ENCODE measurements at regions not wholly inside any gene's neighbourhood (a gene's known extent, or its start where the extent isn't known, plus 50 kb on each side); places are given as distances from the start of the nearest gene placed in this dataset.

GRCh38 chr2:18436503-18437005 lies 123.9 kb downstream of the RDH14 start:
- POLR2A ChIA-PET = no interaction called here
- Histone ChIP-seq H3K27ac (ENCODE audit: insufficient read depth, low read depth, low read length) (no peak overlapping the region), H3K79me2 (ENCODE audit: control insufficient read depth, insufficient read depth, low read length) (no peaks in the 10 kb centered on the region), H2AFZ (ENCODE audit: low read depth, low read length) (peak overlapping the region; percentile 47), H3K36me3 (ENCODE audit: control insufficient read depth in 2 of 2, extremely low read depth in 1 of 2, insufficient read depth in 2 of 2, low read length in 2 of 2) (peaks cover 0 to 2% of the 10 kb centered on the region in 2 experiments), H3K4me2 (ENCODE audit: insufficient read depth, low read length) (no peak overlapping the region), H3K9me1 (replicated peaks; ENCODE audit: control insufficient read depth, extremely low read depth, insufficient read depth, low read length) (no peaks in the 10 kb centered on the region), H3K9ac (replicated peaks; ENCODE audit: extremely low read depth, insufficient read depth, low read length) (no peak overlapping the region), H3K9me3 (replicated peaks; ENCODE audit: control insufficient read depth, insufficient read depth, low read length) (no peaks in the 10 kb centered on the region), H4K20me1 (replicated peaks; ENCODE audit: control insufficient read depth, extremely low read depth, insufficient read depth, low read length) (no peaks in the 10 kb centered on the region), H3K4me3 (replicated peaks in 1 of 3; ENCODE audit: insufficient read depth in 1 of 3, low read depth in 1 of 3, low read length in 3 of 3) (no peak overlapping the region), H3K4me1 (ENCODE audit: control insufficient read depth, extremely low read depth, insufficient read depth, low read length) (peaks cover 5% of the 10 kb centered on the region), H3K27me3 (ENCODE audit: control insufficient read depth in 2 of 2, insufficient read depth in 2 of 2, low read length in 2 of 2) (no peaks in the 10 kb centered on the region)
- DNase-seq (ENCODE audit: low read depth, low spot score) (peak; percentile 39), FAIRE-seq (no peak)
- CTCF ChIA-PET = interaction anchor here (0.7 to 1.4 kb wide), 9 partner anchors 9 to 1428 kb away, joined by 3 to 4 read pairs (median 4); no protein-coding TSS in a partner anchor
- intact Hi-C loops (cut with micrococcal nuclease) = loop anchor here (5.0 kb wide), 3 partner anchors 86 to 1929 kb away; no protein-coding TSS in a partner anchor
- no TSS peak for BruUV-seq (replicated peaks)
- TF ChIP-seq FOS (IDR thresholded peaks at IDR 0.05; ENCODE audit: borderline replicate concordance, insufficient read depth, low read length) = no peak
- no peak for TF ChIP-seq CTCF (IDR thresholded peaks at IDR 0.05; ENCODE audit: extremely low read depth in 1 of 2, insufficient read depth in 1 of 2, low read depth in 1 of 2, low read length in 2 of 2)
- TF ChIP-seq JUN (IDR thresholded peaks at IDR 0.05; ENCODE audit: borderline replicate concordance, insufficient read depth, insufficient read length, low read depth) = no peak
- dilution Hi-C loops (cut with MboI; ENCODE audit: extremely low pct_ligation_motif_present, low sequenced_read_pairs) = no loop called here

GRCh38 chr2:18435426-18436037 lies 124.9 kb downstream of the RDH14 start:
- CTCF ChIA-PET = interaction anchor here (1.4 kb wide), 1 partner anchor 10 kb away, joined by 3 read pairs; no protein-coding TSS in a partner anchor
- peak; percentile 55 for FAIRE-seq

More at GRCh38 chr2:18435426-18436037, 124.9 kb downstream of the RDH14 start:
- peak; percentile 75 for DNase-seq (ENCODE audit: low read depth, low spot score)
- BruUV-seq (replicated peaks) = no TSS peak
- H3K4me2 ChIP-seq (ENCODE audit: insufficient read depth, low read length) = no peak overlapping the region
- H3K27ac ChIP-seq (ENCODE audit: insufficient read depth, low read depth, low read length) = no peak overlapping the region
- TF ChIP-seq GATA2 (IDR thresholded peaks at IDR 0.05; ENCODE audit: insufficient read depth, insufficient read length, low read depth, low read length) = no peak
- TF ChIP-seq CTCF (IDR thresholded peaks at IDR 0.05; ENCODE audit: extremely low read depth in 1 of 2, insufficient read depth in 1 of 2, low read depth in 1 of 2, low read length in 2 of 2) = peak; percentile 39 to 51
- POLR2A ChIA-PET = no interaction called here
- H3K9me3 ChIP-seq (replicated peaks; ENCODE audit: control insufficient read depth, insufficient read depth, low read length) = no peaks in the 10 kb centered on the region
- dilution Hi-C loops (cut with MboI; ENCODE audit: extremely low pct_ligation_motif_present, low sequenced_read_pairs) (no loop called here), intact Hi-C loops (cut with micrococcal nuclease) (loop anchor here (1.0 to 5.0 kb wide), 7 partner anchors 48 to 1928 kb away; no protein-coding TSS in a partner anchor)
- H3K9me1 ChIP-seq (replicated peaks; ENCODE audit: control insufficient read depth, extremely low read depth, insufficient read depth, low read length) = no peaks in the 10 kb centered on the region
- no peaks in the 10 kb centered on the region for H4K20me1 ChIP-seq (replicated peaks; ENCODE audit: control insufficient read depth, extremely low read depth, insufficient read depth, low read length)
- peaks cover 5% of the 10 kb centered on the region for H3K4me1 ChIP-seq (ENCODE audit: control insufficient read depth, extremely low read depth, insufficient read depth, low read length)
- no peak overlapping the region for H3K4me3 ChIP-seq (replicated peaks in 1 of 3; ENCODE audit: insufficient read depth in 1 of 3, low read depth in 1 of 3, low read length in 3 of 3)
- H3K27me3 ChIP-seq (ENCODE audit: control insufficient read depth in 2 of 2, insufficient read depth in 2 of 2, low read length in 2 of 2) = no peaks in the 10 kb centered on the region
- H3K36me3 ChIP-seq (ENCODE audit: control insufficient read depth in 2 of 2, extremely low read depth in 1 of 2, insufficient read depth in 2 of 2, low read length in 2 of 2) = peaks cover 0 to 2% of the 10 kb centered on the region in 2 experiments
- H3K9ac ChIP-seq (replicated peaks; ENCODE audit: extremely low read depth, insufficient read depth, low read length) = no peak overlapping the region
- H2AFZ ChIP-seq (ENCODE audit: low read depth, low read length) = no peak overlapping the region
- H3K79me2 ChIP-seq (ENCODE audit: control insufficient read depth, insufficient read depth, low read length) = no peaks in the 10 kb centered on the region

Measured in endothelial cell of umbilical vein (primary cell).